8988T (cell line): ENCODE measurements at regions not wholly inside any gene's neighbourhood (a gene's known extent, or its start where the extent isn't known, plus 50 kb on each side); places are given as distances from the start of the nearest gene placed in this dataset.
"Not testable (repeated sequence)": the region's sequence is repeated elsewhere in the genome, so short reads cannot be mapped to it uniquely, and the experiment has no call there.

Source experiments
- DNase-seq: peaks from one replicate; pipeline ENCODE4 v3.0.0; 2011

DNA sequence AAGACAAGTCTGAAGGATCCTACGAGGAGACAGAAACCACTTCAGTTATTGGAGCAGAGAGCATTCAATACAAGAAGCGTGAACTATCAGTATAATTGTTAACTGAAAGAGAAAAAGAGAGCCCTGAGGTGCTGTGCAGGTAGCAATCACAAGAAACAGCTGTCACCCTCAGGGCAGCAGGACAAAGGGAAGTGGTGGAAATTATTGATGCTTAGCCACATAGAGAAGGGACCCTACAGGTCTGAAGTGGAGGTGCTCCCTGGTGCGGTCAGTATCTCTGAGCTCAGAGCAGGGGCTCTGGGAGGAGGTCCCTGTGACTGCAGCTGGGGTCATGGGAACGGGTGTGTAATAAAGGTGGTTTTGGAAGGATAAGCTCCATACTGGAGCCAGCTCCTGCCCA lies 97.8 kb upstream of the KLF6 start:
- DNase-seq = no peak

DNA sequence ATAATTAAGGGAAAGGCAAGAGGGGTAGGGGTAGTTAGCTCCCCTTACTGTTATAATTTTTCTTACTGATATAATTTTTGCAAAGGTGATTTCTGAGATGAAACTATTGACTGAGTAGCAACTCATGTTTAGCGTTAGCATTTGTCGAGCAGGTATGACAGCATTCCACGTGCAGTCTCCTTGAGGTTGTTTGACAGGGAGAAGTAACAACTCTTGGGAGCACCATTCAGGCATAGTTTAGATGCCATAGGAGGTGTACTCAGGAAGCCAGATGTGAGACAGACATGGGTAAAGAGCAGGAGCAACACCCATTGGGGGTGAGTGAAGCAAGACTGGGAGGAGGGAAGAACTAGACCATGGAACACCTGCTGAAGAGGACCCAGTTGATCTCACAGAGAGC lies 96.6 kb upstream of the KLF6 start:
- no peak for DNase-seq

DNA sequence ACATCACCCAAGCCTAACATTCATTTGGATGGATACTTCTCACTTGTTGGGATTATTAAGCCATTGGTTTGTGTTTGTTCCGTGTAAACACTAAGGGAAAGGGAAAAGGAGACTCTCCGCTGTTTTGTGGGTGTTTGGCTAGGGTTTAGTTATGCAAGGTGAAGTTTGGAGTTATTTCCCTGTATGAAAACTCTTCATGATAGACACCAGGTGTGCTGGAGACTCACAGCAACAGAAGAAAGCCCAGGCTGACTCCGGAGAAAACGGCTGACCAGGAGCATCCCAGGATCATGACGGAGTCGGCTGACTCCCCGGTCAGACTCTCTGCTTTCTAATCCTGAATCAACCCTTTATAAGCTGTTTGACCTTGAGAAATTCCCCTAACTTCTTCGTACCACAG lies 94.1 kb upstream of the KLF6 start:
- DNase-seq = no peak

DNA sequence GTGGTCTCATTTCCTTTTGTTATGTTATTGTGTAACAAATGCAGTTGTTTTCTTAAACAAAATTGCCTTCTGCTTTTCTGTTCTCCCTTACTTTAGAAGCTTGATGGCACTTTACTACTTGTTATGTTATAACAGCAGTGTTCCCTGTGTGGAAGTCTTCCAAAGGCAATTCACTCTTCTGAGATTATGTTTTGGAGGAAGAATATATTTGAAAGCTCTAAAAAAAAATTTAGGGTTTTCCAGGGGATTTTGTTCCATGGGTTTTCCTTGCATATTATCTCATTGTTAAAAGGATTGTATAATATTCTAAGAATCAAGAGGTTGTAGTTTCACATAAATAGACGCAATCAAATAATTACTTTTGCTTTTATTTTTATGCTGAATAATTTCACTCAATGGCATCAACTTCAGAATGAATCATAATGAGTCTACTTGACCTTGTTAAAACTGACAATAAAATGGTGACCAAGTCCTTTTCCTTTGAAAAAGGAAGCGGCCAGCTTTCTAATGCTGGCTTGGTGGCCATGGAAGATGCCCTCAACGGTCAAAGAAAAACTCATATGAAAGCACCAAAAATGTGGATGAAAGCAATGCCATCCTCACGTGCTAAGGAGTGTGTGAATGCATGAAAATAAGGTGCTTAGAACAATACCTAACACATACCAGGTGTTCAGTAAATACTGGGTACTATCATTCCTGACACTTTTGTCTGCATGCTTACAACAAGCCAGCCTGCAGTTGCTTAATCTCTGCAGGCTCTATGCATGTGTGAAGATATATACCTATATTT lies 92.4 kb upstream of the KLF6 start:
- DNase-seq = no peak

DNA sequence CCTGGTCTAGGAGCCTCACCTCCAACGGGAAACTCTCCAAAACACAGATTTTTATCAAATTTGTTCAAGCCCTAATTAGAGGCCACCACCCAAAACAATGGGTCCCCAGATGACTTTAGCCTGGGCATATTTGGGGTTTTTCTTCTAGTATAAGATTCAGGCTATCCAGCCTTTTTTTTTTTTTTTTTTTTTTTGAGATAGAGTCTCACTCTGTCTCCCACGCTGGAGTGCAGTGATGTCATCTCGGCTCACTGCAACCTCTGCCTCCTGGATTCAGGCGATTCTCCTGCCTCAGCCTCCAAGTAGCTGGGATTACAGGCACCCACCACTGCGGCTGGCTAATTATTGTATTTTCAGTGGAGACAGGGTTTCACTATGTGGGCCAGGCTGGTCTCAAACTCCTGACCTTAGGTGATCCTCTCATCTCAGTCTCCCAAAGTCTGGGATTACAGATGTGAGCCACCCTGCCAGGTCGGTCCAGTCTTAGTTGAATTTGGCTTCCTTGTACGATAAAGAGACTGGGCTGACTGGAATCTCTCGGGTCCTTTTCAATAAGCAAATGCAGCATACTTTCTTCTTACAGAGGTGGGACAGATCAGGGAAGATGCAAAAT lies 91.4 kb upstream of the KLF6 start:
- DNase-seq = no peak

DNA sequence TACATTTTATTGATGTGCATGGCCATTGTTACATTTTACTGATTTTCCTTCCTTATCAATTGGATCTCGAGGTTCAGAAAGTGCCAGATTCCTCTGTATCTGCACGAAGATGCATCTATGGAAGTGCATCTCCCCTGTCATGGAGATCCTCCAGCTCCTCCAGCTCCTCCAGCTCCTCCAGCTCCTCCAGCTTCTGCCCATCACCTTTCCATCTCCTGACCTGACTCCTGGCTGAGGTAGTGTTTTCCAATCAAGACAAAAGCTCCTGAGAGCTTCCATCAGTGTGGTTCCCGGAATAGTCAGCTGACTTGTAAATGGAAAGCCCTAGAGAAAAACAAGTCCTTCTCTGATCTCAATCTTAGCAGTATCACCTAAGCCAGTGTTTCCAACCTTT lies 90.8 kb upstream of the KLF6 start:
- DNase-seq = no peak

DNA sequence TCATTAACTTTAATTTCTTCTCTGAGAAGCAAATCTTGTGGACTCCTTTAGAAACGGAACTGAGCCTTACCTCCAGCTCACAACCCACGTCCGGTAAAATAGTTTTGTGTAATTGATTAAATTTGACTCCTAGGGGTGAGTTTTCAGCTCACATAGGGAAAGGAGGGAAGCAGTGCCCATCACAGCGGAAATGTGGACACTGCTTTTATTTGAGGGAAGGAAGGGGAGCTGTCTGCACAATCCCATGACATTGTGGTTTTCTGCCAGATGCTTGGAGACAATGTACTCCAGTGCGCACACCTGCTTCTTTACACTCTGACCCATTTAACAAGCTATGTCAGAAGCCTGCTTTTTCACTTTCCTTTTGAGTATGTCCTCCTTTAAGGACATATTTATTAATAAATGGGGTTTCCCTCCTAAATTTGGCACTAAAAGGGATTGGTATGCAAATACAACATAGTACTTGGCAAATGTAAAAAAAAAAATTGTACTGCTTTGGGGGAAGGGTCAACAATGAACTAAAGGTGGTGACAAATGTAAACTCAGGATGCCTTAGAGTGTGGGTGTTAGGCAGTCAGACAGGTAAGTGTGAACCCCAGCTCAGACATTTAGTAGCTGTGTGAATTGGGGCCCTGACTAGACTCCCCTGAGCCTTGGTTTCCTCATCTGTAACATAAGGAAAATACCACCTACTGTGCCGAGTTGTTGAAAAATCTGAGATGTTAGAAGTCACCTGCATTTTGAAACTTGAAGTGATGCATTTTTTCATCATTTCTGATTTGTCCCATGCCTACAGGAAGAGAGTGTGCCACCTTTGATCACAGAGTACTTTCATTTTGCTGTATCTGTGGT lies 90.2 kb upstream of the KLF6 start:
- DNase-seq = no peak

DNA sequence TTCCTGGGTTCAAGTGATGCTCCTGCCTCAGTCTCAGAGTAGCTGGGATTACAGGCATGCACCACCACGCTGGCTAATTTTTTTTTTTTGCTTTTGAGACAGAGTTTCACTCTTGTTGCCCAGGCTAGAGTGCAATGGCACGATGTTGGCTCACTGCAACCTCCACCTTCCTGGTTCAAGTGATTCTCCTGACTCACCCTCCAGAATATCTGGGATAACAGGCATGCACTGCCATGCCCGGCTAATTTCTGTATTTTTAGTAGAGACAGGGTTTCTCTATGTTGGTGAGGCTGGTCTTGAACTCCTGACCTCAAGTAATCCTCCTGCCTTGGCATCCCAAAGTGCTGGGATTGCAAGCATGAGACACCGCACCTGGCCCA lies 89.6 kb upstream of the KLF6 start:
- DNase-seq = not testable (repeated sequence)

DNA sequence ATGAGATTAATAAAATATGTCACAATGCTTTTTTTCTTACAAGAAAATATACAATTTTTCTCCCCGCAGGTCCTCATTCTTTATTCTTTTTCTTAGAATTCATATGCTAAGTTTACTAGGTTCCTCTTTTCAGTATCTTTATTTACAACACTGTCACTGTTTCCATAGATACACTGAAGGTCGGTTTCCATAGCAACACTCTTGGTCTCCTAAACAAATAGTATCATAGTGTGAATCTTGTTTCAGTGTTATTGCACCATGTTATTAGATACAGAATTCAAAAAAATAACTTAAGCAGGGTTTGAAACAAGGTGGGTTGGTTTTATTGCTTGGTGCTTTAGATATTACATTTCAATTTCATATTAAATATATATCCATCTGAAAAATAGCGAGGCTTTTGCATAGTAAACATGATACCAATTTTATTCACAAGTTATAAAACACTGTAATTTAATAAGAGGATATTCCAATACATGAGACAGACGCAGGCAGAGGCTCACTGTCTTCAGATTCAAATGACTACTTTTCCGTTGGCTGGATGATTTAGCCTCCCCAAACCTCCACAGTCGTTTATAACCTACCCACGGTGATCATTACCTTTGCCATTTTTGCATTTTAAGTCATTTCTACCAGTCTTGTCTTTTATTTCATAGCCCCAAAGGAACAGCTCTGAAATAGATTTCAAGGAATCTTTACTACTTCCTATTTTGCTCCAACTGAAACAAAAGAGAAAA lies 88.9 kb upstream of the KLF6 start:
- no peak for DNase-seq

DNA sequence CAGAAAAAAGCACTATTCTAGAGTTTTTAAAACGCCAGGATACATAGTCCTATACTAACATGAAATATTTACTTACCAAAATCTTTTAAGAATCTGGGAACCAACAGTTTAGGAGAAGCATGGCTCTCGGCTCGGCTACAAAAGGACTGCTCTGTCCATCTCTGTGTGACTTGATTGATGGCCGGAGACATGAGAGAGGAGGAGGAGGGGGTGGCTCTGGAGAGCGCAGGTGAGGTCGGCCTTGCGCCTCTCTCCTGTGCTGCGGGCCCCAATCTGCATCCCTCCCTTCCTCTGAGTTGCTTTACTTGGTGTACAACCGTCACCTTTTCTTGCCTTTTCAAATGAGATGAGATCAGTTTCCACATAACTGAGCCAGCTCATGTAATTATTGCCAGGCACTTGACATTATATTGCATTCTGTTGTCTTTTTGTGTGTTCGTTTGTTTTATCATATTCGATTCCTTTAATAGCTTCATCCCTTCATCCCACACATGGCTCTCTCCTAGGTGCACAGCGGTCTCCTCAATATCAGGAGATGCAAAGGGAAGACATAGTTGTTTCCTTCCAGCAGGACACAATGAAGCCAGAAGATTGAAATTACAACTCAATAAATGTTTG lies 87.8 kb upstream of the KLF6 start:
- DNase-seq = no peak

DNA sequence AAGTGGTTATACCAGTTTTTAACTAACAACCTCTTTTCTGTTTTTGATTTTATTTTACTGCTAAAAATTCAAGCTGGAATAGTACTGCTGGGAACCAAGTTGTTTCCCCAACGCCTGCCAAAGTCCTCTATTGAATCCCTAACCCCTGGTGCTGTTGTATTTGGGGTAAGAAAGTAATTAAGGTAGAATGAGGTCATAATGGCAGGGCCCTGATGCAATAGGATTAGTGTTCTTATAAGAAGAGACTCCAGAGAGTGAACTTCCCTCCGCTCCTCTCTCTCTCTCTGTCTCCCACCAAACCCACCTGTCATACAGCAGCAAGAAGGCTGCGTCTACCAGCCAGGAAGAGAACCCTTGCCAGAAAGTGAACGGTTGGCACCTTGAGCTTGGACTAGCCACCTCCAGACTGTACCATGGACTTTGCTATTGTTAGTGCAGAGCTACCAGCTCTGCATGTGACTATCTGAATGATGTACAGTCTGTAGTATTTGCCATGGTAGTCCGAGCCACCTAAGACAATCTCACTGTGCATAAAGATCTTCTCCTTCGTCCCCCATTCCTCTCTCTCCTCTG lies 86.5 kb upstream of the KLF6 start:
- DNase-seq = no peak

DNA sequence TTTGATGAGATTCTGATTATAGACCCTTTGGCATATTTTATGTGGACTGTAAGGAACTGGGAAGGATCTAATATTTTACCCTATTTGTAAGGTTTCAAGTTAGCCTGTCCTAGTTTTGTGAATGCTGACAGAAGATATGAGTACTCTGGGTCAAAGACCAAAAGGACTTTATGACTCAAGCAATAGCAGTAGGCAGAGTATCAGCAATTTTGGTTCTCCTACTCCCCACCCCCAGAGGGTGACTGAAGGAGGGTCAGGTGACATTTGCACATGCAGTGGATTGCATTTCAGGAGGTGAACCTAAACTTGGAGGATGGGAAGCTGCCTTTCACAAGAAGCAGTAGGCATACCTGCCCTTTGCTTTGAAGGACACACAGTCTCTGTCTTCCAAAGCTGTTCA lies 84.0 kb upstream of the KLF6 start:
- DNase-seq = no peak

DNA sequence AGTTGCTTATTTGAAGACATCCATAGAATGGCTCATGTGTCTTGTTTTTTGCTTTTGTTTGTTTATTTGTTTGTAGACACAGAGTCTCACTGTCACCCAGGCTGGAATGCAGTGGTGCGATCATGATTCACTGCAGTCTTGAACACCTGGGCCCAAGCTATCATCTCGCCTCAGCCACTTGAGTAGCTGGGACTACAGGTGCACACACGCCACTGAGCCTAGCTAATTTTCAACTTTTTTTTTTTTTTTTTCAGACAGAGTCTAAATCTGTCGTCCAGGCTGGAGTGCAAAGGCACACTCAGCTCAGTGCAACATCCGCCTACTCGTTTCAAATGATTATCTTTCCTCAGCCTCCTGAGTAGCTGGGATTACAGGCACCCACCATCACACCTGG lies 83.3 kb upstream of the KLF6 start:
- no peak for DNase-seq

DNA sequence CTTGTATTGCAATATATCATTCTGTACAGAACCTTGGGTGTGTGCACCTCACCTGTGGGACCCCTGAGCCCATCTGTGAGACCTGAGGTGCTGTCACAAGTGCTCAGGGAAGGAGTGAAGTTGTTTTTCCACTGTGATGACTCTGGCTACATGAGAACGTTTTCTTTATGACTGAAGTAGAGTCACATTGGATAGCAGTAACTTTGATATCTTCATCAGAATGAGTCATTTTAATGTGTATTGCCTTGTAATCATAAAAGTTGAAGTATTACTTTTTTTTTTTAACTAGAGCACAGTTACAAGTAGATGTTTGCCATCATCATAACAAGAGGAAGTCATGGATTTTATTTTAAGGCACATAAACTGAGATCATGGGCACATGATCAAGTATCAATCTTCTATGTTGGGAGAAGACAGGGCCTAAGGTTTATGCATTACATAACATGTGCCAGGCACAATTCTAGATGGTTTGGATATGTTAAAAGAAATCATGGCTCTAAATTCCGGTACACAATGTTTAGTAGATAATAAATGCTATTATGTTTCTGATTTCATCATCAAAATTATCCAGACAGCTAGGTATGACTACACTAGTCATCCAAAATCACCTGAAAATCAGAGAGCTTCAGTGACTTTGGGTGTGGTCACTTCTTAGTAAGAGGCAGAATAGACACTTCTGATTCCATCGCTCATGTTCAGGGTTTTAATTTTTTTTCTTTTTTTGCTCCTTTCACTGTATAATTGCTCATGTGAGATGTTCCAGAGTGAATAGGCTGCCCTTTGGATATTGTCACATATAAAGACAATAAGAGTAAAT lies 82.7 kb upstream of the KLF6 start:
- DNase-seq = no peak

DNA sequence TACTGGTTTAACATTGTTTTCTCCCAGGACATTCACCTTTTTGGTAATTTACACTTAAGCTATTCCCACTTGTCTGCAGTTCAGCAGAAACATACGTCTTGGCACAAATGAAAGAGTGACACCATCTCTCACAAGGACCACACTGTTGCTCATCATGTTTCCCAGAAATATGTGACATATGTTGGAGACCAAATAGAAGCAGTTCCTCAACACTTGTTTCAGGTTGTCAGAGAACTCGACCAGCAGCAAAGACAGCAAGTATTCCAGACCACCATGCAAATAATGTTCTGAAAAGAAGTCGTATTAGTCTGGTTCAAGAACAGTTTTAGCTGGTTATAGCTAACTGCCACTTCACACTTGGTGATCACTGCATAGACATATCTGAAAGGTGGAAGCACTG lies 81.3 kb upstream of the KLF6 start:
- no peak for DNase-seq

DNA sequence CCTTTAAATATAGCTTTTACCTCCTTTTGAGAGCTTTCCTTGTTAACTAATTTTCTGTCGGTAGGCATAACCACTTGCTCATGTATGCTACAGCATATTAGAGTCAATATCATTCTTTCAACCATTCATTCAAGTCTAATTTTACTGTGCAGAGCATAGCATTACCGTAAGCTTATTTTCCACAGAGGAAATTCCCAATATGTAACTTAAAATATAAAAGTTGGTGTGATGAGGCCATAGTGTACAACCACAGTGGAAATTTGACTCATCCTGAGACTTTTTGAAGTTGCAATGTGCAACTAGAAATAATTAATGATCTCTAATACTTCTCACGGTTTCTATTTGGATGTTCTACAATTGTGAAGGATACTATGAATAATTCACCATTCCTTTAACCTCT lies 80.6 kb upstream of the KLF6 start:
- no peak for DNase-seq

DNA sequence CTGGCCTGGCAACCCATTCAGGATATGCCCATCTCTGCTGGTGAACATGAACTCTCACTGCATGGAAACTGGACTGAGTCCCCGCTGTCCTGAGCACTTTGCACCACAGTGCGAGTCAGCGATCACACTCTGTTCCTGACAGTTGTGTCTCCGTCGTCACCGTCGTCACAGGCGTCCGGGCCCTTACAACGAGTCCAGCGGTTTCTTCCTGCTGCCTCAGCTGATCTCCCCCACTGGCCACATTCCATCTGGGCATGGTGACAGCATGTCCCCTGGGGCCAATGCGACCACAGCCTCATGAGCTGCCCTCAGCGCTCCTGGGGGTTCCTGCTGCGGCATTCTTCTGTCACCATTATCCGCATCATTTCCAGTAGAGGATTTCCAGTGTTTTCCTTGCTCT lies 76.8 kb upstream of the KLF6 start:
- no peak for DNase-seq

DNA sequence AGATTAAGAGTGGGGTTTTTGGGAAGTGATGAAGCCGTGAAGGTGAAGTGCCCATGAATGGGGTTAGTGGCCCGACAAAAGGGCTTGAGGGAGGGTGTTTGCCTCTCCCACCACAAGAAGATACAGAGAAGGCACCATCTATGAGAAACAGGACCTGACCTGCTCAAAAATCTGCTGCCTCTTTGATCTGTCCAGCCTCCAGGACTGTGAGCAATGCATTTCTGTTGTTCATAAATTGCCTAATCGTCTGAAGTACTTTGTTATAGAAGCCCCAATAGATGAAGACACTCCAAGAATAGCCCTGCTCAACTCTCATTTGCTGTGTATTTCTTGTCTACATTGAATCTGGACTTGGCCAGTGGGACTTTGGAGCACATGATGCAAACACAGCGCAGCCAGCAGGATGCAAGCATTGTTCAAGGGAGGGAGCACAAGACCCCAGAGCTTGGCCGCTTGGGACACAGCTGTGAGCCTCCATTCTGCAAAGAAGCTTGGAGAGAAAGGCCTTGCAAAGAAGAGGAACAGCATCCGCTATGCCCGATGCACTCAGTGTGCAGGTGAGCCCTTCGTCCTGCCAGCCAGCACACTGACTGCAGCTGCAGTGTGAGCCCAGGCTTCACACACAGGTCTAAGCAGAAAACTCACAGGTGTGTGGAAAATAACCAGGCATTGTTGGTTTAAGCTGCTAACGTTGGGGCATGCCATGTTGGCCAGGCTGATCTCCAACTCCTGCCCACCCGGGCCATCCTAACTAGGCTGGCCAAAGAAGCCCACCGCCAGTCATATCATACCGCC lies 73.2 kb upstream of the KLF6 start:
- DNase-seq = no peak

DNA sequence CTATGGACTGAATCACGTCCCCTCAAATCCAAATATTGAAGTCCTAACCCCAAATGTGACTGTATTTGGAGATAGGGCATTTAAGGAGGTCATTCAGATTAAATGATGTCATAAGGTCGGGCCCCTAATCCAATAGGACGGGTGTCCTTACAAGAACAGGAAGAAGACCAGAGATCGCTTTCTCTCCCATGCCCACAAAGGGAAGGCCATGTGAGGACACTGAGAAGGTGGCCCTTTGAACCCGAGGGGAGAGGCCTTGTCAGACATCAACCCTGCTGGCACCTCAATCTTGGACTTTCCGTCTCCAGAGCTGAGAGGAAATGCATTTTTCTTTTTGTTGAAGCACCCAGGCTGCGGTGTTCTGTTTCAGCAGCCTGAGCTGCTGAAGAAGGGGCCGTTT lies 72.3 kb upstream of the KLF6 start:
- no peak for DNase-seq

DNA sequence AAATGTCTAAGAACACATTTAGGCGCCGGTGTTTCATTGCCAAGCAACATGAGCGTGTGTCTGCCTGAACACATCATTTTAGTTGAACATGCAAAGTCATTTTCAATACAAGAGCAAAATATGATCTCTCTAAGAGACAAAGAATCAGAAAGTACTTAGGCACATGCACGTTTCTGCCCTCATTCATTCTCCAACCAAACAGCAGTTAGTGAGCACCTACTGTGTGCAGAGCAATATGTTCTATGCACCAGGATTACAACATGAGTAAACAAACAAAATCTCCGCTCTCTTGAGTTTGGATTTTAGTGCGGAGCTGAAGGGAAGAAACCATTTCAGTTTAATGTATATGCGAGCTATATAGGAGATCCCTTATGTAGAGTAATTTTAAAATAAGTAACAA lies 71.6 kb upstream of the KLF6 start:
- DNase-seq = no peak
